Left ventricle myocardium inferior (tissue), 1 donor: ENCODE measurements at regions not wholly inside any gene's neighbourhood (a gene's known extent, or its start where the extent isn't known, plus 50 kb on each side); places are given as distances from the start of the nearest gene placed in this dataset.

Source experiments
- DNase-seq: peaks from one replicate; pipeline ENCODE4 v3.0.0-alpha.2; 2020
- H3K27ac ChIP-seq: fragments of 200-600 bp; replicated peaks from 2 replicates; pipeline ENCODE4 v1.8.0; 2021
- H3K27me3 ChIP-seq: fragments of 200-600 bp; 2 replicates; pipeline ENCODE4 v1.8.0; 2021; ENCODE audit warnings: low read depth
- H3K36me3 ChIP-seq: fragments of 200-600 bp; 2 replicates; pipeline ENCODE4 v1.8.0; 2021
- H3K4me1 ChIP-seq: fragments of 200-600 bp; 2 replicates; pipeline ENCODE4 v1.8.0; 2021
- H3K4me3 ChIP-seq: fragments of 200-600 bp; 2 replicates; pipeline ENCODE4 v1.8.0; 2021; ENCODE audit warnings: mild to moderate bottlenecking, moderate library complexity
- H3K9me3 ChIP-seq: fragments of 200-600 bp; replicated peaks from 2 replicates; pipeline ENCODE4 v1.8.0; 2021
- CTCF ChIP-seq: fragments of 200-600 bp; IDR thresholded peaks from 2 replicates; pipeline ENCODE4 v1.8.0; 2021; ENCODE audit warnings: antibody characterized with exemption, mild to moderate bottlenecking, borderline replicate concordance
- intact Hi-C: fragments of 100-400 bp; cut with micrococcal nuclease; formaldehyde crosslinking; loops from one replicate; pipeline ENCODE4 v1.11.0; 2022
- donor health status: DM: no; HTN: yes; CAD: no; lungs with severe emphysema.

- Histone ChIP-seq H3K27ac (no peak overlapping the region), H3K36me3 (no peaks in the 10 kb centered on the region), H3K27me3 (no peaks in the 10 kb centered on the region), H3K4me3 (no peak overlapping the region), H3K9me3 (no peaks in the 10 kb centered on the region), H3K4me1 (no peaks in the 10 kb centered on the region)
- no peak for DNase-seq
- TF ChIP-seq CTCF = no peak
- intact Hi-C loops = no loop called here
These were observed 106.8 kb upstream of the GALNT5 start for GRCh38 chr2:157150747-157151146.

GRCh38 chr2:157152362-157152761 lies 105.1 kb upstream of the GALNT5 start:
- no peaks in the 10 kb centered on the region for H3K27me3 ChIP-seq
- H3K27ac ChIP-seq = no peak overlapping the region
- intact Hi-C loops = no loop called here

GRCh38 chr2:157155992-157156391 lies 101.5 kb upstream of the GALNT5 start:
- Histone ChIP-seq H3K27me3 (no peaks in the 10 kb centered on the region), H3K9me3 (no peaks in the 10 kb centered on the region), H3K27ac (no peak overlapping the region), H3K4me1 (no peaks in the 10 kb centered on the region), H3K4me3 (no peak overlapping the region), H3K36me3 (no peaks in the 10 kb centered on the region)
- intact Hi-C loops = no loop called here
- no peak for DNase-seq
- TF ChIP-seq CTCF = no peak

More at GRCh38 chr2:157152362-157152761, 105.1 kb upstream of the GALNT5 start:
- Histone ChIP-seq H3K4me3 (no peak overlapping the region), H3K9me3 (no peaks in the 10 kb centered on the region), H3K4me1 (no peaks in the 10 kb centered on the region), H3K36me3 (no peaks in the 10 kb centered on the region)
- no peak for TF ChIP-seq CTCF
- DNase-seq = no peak

GRCh38 chr2:157158111-157158510 lies 99.4 kb upstream of the GALNT5 start:
- Histone ChIP-seq H3K36me3 (no peaks in the 10 kb centered on the region), H3K9me3 (no peaks in the 10 kb centered on the region), H3K27ac (no peak overlapping the region), H3K27me3 (no peaks in the 10 kb centered on the region), H3K4me1 (no peaks in the 10 kb centered on the region), H3K4me3 (no peak overlapping the region)
- TF ChIP-seq CTCF = no peak
- intact Hi-C loops = no loop called here
- no peak for DNase-seq

- Histone ChIP-seq H3K4me1 (no peaks in the 10 kb centered on the region), H3K4me3 (no peak overlapping the region), H3K27ac (no peak overlapping the region), H3K36me3 (no peaks in the 10 kb centered on the region), H3K9me3 (no peaks in the 10 kb centered on the region), H3K27me3 (no peaks in the 10 kb centered on the region)
- no peak for TF ChIP-seq CTCF
- no peak for DNase-seq
- intact Hi-C loops = no loop called here
These were observed 98.1 kb upstream of the GALNT5 start for GRCh38 chr2:157159221-157159934.

GRCh38 chr2:157160111-157160510 lies 97.4 kb upstream of the GALNT5 start:
- H3K4me1 ChIP-seq = no peaks in the 10 kb centered on the region
- no peaks in the 10 kb centered on the region for H3K27me3 ChIP-seq
- TF ChIP-seq CTCF = no peak
- H3K36me3 ChIP-seq = no peaks in the 10 kb centered on the region
- no peak for DNase-seq
- intact Hi-C loops = no loop called here
- H3K4me3 ChIP-seq = no peak overlapping the region
- H3K27ac ChIP-seq = no peak overlapping the region
- H3K9me3 ChIP-seq = no peaks in the 10 kb centered on the region
